ENCODE measurements at regions not wholly inside any gene's neighbourhood (a gene's known extent, or its start where the extent isn't known, plus 50 kb on each side); places are given as distances from the start of the nearest gene placed in this dataset.

DNA sequence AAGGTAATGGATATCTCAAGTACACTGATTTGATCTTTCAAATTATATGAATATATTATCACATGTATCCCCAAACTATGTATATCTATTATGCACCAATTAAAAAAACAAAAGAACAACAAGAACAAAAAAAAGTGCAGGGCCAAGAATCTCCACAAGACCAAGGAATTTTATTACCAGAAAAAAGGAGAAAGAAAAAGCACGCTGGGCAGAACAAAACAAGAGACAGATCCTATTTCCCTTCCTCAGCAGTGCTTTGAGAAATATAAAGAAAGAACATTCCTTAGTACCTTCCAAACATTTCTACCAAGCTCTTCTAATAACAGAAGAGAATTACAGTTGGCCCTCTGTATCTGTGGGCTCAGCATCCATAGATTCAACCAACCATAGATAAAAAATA, 144.7 kb upstream of the CREB1 start:
- H3K27ac ChIP-seq = no peak overlapping the region
- no peaks in the 10 kb centered on the region for H3K4me1 ChIP-seq
- no peak for DNase-seq
- H3K9me3 ChIP-seq = peaks cover 0 to 36% (median 22%) of the 10 kb centered on the region in 8 donors
- WGBS, 5 donors = 85 to 96% (median 86%) methylated on average over 1 of the region's 1 CpG
- H3K4me3 ChIP-seq = no peak overlapping the region
- no peaks in the 10 kb centered on the region for H3K27me3 ChIP-seq (replicated peaks in 1 of 7)
- intact Hi-C loops (cut with DNase I; ENCODE audit: low total_unique reads) = no loop called here
- H3K36me3 ChIP-seq = no peaks in the 10 kb centered on the region
- TF ChIP-seq POLR2A (IDR thresholded peaks at IDR 0.05) (no peak), POLR2AphosphoS5 (IDR thresholded peaks at IDR 0.05) (no peak)
- TF ChIP-seq, protein P1, sequence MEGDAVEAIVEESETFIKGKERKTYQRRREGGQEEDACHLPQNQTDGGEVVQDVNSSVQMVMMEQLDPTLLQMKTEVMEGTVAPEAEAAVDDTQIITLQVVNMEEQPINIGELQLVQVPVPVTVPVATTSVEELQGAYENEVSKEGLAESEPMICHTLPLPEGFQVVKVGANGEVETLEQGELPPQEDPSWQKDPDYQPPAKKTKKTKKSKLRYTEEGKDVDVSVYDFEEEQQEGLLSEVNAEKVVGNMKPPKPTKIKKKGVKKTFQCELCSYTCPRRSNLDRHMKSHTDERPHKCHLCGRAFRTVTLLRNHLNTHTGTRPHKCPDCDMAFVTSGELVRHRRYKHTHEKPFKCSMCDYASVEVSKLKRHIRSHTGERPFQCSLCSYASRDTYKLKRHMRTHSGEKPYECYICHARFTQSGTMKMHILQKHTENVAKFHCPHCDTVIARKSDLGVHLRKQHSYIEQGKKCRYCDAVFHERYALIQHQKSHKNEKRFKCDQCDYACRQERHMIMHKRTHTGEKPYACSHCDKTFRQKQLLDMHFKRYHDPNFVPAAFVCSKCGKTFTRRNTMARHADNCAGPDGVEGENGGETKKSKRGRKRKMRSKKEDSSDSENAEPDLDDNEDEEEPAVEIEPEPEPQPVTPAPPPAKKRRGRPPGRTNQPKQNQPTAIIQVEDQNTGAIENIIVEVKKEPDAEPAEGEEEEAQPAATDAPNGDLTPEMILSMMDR (IDR thresholded peaks at IDR 0.05 in 8 of 11, conservative IDR thresholded peaks at IDR 0.05 in 3 of 11) = no peak

DNA sequence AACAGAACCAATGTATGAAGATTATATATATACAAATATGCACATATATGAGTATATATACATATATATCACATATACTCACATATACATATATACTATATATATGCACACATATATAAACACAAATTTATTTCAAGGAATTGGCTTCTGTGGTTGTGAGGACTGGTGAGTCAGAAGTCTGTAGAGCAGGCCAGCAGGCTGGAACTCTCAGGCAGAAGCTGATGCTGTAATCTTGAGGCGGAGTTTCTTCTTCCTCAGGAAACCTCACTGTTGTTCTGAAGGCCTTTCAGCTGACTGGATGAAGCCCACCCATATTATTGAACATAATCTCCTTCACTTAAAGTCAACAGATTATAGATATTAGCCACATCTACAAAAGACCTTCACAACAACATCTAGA, 143.9 kb upstream of the CREB1 start:
- DNase-seq = no peak
- Histone ChIP-seq H3K27me3 (replicated peaks in 1 of 7) (no peaks in the 10 kb centered on the region), H3K4me1 (no peaks in the 10 kb centered on the region), H3K9me3 (peaks cover 0 to 28% (median 22%) of the 10 kb centered on the region in 8 donors), H3K4me3 (no peak overlapping the region), H3K36me3 (no peaks in the 10 kb centered on the region), H3K27ac (no peak overlapping the region)
- intact Hi-C loops (cut with DNase I; ENCODE audit: low total_unique reads) = no loop called here
- 38 to 74% (median 48%) methylated on average over 1 of the region's 1 CpG for WGBS, 5 donors
- no peak for TF ChIP-seq POLR2AphosphoS5 (IDR thresholded peaks at IDR 0.05)
- TF ChIP-seq, protein P1 (IDR thresholded peaks at IDR 0.05 in 8 of 11, conservative IDR thresholded peaks at IDR 0.05 in 3 of 11) = no peak
- TF ChIP-seq POLR2A (IDR thresholded peaks at IDR 0.05) = no peak

DNA sequence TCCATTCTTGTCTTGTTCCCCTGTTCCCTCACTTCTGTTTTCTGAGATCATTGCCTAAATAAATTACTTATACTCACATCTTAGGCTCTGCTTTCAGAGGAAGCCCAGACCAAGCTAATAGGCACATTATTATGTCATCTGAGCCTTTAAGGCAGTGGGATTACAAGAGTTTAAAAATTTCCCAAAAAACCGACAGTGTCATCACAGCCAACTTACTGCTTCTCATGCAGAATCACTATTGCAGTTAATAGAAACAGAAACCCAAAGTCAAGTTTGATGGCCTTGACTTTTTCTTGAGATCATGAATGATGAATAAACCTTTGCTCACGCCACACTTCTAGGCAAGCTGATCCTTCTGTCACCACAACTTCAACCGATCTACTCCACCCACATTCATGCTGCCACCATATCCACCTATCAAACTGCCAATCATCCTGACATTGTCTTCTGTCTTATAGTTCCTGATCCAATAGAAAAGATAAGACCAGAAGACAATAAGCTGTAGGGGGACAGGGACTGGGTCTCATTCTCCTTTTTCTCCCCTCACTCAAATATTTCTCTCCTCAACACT, 142.7 kb upstream of the CREB1 start:
- no peak for TF ChIP-seq POLR2AphosphoS5 (IDR thresholded peaks at IDR 0.05)
- TF ChIP-seq, protein P1 (IDR thresholded peaks at IDR 0.05 in 8 of 11, conservative IDR thresholded peaks at IDR 0.05 in 3 of 11) = no peak
- TF ChIP-seq POLR2A (IDR thresholded peaks at IDR 0.05) = no peak
- intact Hi-C loops (cut with DNase I; ENCODE audit: low total_unique reads) = no loop called here

DNA sequence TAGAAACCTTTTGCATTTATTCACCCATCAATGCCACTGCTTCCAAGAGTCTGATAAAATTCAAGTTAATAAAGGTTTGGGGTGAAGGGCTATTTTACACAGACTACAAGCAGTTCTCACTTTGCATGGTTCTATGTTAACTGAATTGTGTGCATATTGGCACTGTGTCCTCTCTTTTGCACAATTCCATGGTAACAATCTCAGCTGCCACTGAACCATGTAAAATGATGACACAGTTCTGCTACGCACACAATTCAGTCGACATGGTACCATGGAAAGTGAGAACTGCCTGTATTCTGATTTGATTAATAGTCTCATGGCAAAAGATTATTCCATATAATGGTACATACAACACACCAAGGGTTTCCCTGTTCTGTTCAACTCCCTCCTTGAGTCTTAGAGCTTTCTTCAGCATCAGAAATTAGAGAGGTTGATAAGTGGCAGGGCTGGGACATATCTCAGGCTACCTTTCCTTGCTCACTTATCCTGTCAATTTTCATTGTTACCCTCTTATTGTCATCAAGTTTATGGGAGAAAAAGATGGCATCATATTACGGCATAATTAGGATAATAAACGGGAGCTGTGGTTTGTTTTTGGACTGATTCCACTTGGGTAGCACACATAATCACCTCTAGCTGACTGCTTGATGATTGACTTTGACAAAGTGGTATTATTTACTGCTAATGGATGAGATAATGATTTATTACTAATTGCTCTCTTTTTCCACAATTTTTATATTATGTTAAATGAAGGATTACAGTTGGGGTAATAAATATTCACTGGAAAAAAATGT, 139.3 kb upstream of the CREB1 start:
- H3K27me3 ChIP-seq (replicated peaks in 1 of 7) = no peaks in the 10 kb centered on the region
- intact Hi-C loops (cut with DNase I; ENCODE audit: low total_unique reads) = no loop called here
- no peak for DNase-seq
- 80 to 91% (median 88%) methylated on average over 4 of the region's 4 CpGs for WGBS, 5 donors
- no peak overlapping the region for H3K4me3 ChIP-seq
- peaks cover 0 to 4% (median 0%) of the 10 kb centered on the region in 8 donors for H3K9me3 ChIP-seq
- H3K36me3 ChIP-seq = no peaks in the 10 kb centered on the region
- H3K4me1 ChIP-seq = no peaks in the 10 kb centered on the region
- TF ChIP-seq, protein P1 (IDR thresholded peaks at IDR 0.05 in 8 of 11, conservative IDR thresholded peaks at IDR 0.05 in 3 of 11) = no peak
- TF ChIP-seq POLR2A (IDR thresholded peaks at IDR 0.05) (no peak), POLR2AphosphoS5 (IDR thresholded peaks at IDR 0.05) (no peak)
- no peak overlapping the region for H3K27ac ChIP-seq

More for the DNA sequence above, 142.7 kb upstream of the CREB1 start:
- no peaks in the 10 kb centered on the region for H3K27me3 ChIP-seq (replicated peaks in 1 of 7)
- peaks cover 0 to 22% (median 16%) of the 10 kb centered on the region in 8 donors for H3K9me3 ChIP-seq
- DNase-seq = no peak
- no peaks in the 10 kb centered on the region for H3K4me1 ChIP-seq
- no peak overlapping the region for H3K27ac ChIP-seq
- 84 to 95% (median 88%) methylated on average over 3 of the region's 3 CpGs for WGBS, 5 donors
- H3K36me3 ChIP-seq = no peaks in the 10 kb centered on the region
- H3K4me3 ChIP-seq = no peak overlapping the region
